ENCODE measurements at regions not wholly inside any gene's neighbourhood (a gene's known extent, or its start where the extent isn't known, plus 50 kb on each side); places are given as distances from the start of the nearest gene placed in this dataset.

DNA sequence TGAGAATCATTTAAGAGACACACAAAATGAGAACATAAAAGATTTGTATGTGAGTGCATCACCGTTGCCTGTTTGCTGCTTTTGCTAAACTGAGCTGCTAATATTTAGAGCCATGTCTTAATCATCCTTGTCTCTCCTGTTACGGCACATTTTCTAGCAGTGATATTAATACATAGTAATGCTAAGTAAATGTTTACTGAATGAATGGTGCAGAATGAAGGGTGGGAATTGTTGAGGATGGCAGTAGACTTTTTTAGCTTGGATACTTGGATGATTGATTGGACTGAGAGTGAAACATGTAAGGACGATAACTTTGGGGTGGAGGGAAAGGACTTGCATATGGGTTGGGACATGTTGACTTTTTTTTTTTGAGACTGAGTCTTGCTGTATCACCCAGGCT is 102.3 kb upstream of the ABCA1 start:
- Mint-ChIP-seq H3K4me1 (ENCODE audit: low read depth, unreplicated experiment) (no peaks in the 10 kb centered on the region), H3K36me3 (ENCODE audit: unreplicated experiment) (no peaks in the 10 kb centered on the region), H3K4me3 (ENCODE audit: unreplicated experiment) (no peak overlapping the region), H3K9me3 (ENCODE audit: unreplicated experiment) (no peaks in the 10 kb centered on the region), H3K27ac (ENCODE audit: unreplicated experiment) (no peak overlapping the region), H3K27me3 (ENCODE audit: unreplicated experiment) (peaks cover 2% of the 10 kb centered on the region)
- TF ChIP-seq, protein P1, sequence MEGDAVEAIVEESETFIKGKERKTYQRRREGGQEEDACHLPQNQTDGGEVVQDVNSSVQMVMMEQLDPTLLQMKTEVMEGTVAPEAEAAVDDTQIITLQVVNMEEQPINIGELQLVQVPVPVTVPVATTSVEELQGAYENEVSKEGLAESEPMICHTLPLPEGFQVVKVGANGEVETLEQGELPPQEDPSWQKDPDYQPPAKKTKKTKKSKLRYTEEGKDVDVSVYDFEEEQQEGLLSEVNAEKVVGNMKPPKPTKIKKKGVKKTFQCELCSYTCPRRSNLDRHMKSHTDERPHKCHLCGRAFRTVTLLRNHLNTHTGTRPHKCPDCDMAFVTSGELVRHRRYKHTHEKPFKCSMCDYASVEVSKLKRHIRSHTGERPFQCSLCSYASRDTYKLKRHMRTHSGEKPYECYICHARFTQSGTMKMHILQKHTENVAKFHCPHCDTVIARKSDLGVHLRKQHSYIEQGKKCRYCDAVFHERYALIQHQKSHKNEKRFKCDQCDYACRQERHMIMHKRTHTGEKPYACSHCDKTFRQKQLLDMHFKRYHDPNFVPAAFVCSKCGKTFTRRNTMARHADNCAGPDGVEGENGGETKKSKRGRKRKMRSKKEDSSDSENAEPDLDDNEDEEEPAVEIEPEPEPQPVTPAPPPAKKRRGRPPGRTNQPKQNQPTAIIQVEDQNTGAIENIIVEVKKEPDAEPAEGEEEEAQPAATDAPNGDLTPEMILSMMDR (IDR thresholded peaks at IDR 0.05; ENCODE audit: partially characterized antibody, unreplicated experiment) = no peak
- no peak for DNase-seq

DNA sequence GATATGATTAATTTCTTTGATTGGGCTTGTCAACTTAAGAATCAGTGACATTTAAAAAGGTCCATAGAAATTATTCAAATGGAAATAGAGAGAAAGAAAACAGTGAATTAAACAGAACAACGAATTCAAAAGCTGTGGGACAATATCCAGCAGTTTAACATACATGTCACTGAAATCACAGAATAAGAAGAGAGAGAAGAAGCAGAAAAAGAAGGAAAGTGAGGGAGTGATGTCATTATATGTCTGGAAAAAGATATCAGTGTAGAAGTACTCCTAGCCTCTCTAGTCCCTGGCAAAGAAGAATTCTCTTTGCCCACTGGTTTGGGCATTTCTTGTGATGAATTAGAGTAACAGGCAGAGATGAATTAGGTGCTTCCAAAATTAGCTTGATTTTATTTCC is 109.2 kb upstream of the ABCA1 start:
- no peaks in the 10 kb centered on the region for H3K4me1 Mint-ChIP-seq (ENCODE audit: low read depth, unreplicated experiment)
- no peaks in the 10 kb centered on the region for H3K27me3 Mint-ChIP-seq (ENCODE audit: unreplicated experiment)
- H3K9me3 Mint-ChIP-seq (ENCODE audit: unreplicated experiment) = peaks cover 2% of the 10 kb centered on the region
- TF ChIP-seq, protein P1 (IDR thresholded peaks at IDR 0.05; ENCODE audit: partially characterized antibody, unreplicated experiment) = no peak
- H3K36me3 Mint-ChIP-seq (ENCODE audit: unreplicated experiment) = peaks cover 7% of the 10 kb centered on the region
- no peak for DNase-seq
- no peak overlapping the region for H3K4me3 Mint-ChIP-seq (ENCODE audit: unreplicated experiment)
- H3K27ac Mint-ChIP-seq (ENCODE audit: unreplicated experiment) = no peak overlapping the region

DNA sequence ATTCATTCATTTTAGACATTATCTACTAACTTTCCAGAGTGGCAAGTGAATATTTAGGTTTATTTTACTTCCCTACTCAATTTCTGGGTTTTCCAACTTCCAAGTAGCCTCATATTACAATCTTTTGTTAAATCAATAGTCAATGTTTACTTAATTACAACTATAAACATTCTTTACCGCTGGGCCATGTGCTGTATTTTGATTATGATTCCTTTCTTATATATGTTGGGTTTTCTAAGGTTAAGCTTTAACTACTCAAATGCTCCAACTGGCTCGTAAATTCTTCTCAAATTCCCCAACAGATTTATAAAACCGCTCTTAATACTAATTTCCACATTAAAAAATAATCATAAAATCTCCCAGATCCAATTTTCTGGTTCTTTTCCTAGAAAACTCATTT is 110.1 kb upstream of the ABCA1 start:
- Mint-ChIP-seq H3K27ac (ENCODE audit: unreplicated experiment) (no peak overlapping the region), H3K9me3 (ENCODE audit: unreplicated experiment) (peaks cover 2% of the 10 kb centered on the region), H3K4me3 (ENCODE audit: unreplicated experiment) (no peak overlapping the region), H3K36me3 (ENCODE audit: unreplicated experiment) (peaks cover 7% of the 10 kb centered on the region), H3K27me3 (ENCODE audit: unreplicated experiment) (no peaks in the 10 kb centered on the region), H3K4me1 (ENCODE audit: low read depth, unreplicated experiment) (no peaks in the 10 kb centered on the region)
- no peak for DNase-seq
- TF ChIP-seq, protein P1 (IDR thresholded peaks at IDR 0.05; ENCODE audit: partially characterized antibody, unreplicated experiment) = no peak

DNA sequence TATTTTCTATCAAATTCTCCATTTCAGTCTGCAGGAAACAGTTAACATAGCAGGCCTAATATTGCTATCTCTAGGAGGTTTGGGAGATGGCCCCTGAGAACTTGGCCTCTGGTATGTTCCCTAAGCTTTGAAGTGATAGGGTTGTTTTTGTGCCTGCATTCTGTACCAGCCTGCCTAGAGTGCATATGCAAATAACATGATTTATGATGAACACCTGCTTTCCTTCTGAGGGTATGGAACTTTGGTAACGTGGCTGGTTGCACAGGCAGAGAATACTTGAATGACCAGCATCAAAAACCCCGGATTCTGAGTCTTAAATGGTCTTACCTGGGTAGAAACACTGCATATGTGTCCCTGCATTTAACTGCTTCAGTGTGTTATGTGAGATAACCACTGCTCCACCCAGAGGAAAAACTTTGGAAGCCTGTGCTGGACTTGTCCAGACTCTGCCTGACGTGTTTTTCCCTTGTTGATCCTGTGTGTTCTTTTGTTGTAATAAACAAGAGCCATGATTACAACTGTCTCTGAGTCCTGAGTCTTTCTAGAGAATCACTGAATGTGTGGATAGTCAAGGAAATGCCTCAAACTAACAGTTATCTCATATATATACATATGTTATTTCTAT is 111.3 kb upstream of the ABCA1 start:
- DNase-seq = no peak
- H3K36me3 Mint-ChIP-seq (ENCODE audit: unreplicated experiment) = peaks cover 7% of the 10 kb centered on the region
- H3K4me1 Mint-ChIP-seq (ENCODE audit: low read depth, unreplicated experiment) = no peaks in the 10 kb centered on the region
- no peak overlapping the region for H3K4me3 Mint-ChIP-seq (ENCODE audit: unreplicated experiment)
- peaks cover 2% of the 10 kb centered on the region for H3K9me3 Mint-ChIP-seq (ENCODE audit: unreplicated experiment)
- H3K27ac Mint-ChIP-seq (ENCODE audit: unreplicated experiment) = no peak overlapping the region
- H3K27me3 Mint-ChIP-seq (ENCODE audit: unreplicated experiment) = no peaks in the 10 kb centered on the region
- TF ChIP-seq, protein P1 (IDR thresholded peaks at IDR 0.05; ENCODE audit: partially characterized antibody, unreplicated experiment) = no peak

DNA sequence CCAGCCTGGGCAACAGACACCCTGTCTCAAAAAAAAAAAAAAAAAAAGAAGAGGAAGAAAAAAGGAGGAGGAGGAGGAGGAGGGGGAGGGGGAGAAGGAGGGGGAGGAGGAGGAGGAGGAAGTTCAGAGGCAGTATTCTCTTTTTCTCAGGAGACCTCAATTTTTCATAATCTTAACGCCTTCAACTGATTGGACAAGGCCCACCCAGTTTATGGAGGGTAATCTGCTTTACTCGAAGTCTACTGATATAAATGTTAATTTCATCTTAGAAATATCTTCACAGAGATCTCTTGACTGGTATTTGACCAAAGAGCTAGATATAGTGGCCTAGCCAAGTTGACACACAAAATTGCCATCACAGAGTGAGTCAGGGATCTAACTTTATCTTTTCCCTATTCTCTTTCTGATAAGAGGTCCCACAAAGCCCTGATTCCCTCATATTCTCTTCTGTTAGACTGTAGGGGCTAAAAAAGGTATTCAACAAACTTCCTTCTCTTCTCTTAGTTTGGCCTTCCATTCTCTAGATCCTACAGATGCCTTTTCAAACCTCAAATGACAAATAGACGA is 115.5 kb upstream of the ABCA1 start:
- H3K4me1 Mint-ChIP-seq (ENCODE audit: low read depth, unreplicated experiment) = no peaks in the 10 kb centered on the region
- H3K9me3 Mint-ChIP-seq (ENCODE audit: unreplicated experiment) = no peaks in the 10 kb centered on the region
- peaks cover 3% of the 10 kb centered on the region for H3K27me3 Mint-ChIP-seq (ENCODE audit: unreplicated experiment)
- no peak for DNase-seq
- TF ChIP-seq, protein P1 (IDR thresholded peaks at IDR 0.05; ENCODE audit: partially characterized antibody, unreplicated experiment) = no peak
- no peaks in the 10 kb centered on the region for H3K36me3 Mint-ChIP-seq (ENCODE audit: unreplicated experiment)
- H3K27ac Mint-ChIP-seq (ENCODE audit: unreplicated experiment) = no peak overlapping the region
- H3K4me3 Mint-ChIP-seq (ENCODE audit: unreplicated experiment) = no peak overlapping the region

Data from glutamatergic neuron (in vitro differentiated cells).